ENCODE measurements at regions not wholly inside any gene's neighbourhood (a gene's known extent, or its start where the extent isn't known, plus 50 kb on each side); places are given as distances from the start of the nearest gene placed in this dataset.
"Not testable (repeated sequence)": the region's sequence is repeated elsewhere in the genome, so short reads cannot be mapped to it uniquely, and the experiment has no call there.

- Histone ChIP-seq H3K36me3 (ENCODE audit: control insufficient read depth, insufficient read depth, low read length) (no peaks in the 10 kb centered on the region), H3K4me3 (replicated peaks in 1 of 4; ENCODE audit: control extremely low read depth in 1 of 4, insufficient read depth in 1 of 4, low read depth in 3 of 4, low read length in 4 of 4) (no peak overlapping the region), H3K4me1 (ENCODE audit: control insufficient read depth, extremely low read depth, insufficient read depth, low read length) (no peaks in the 10 kb centered on the region), H3K27ac (ENCODE audit: insufficient read depth, low read length) (no peak overlapping the region), H3K27me3 (ENCODE audit: control insufficient read depth, insufficient read depth, low read length) (no peaks in the 10 kb centered on the region), H4K20me1 (ENCODE audit: control insufficient read depth, extremely low read depth, insufficient read depth, low read length) (no peaks in the 10 kb centered on the region), H3K79me2 (ENCODE audit: control insufficient read depth, insufficient read depth, low read length) (no peaks in the 10 kb centered on the region), H3K4me2 (ENCODE audit: extremely low read depth, insufficient read depth, low read length) (no peak overlapping the region), H3K9me3 (ENCODE audit: control insufficient read depth, insufficient read depth, low read depth, low read length) (no peaks in the 10 kb centered on the region), H3K9ac (ENCODE audit: insufficient read depth, low read length) (no peak overlapping the region), H2AFZ (ENCODE audit: low read length) (no peak overlapping the region)
- TF ChIP-seq EZH2 (IDR thresholded peaks at IDR 0.05; ENCODE audit: low read length, missing control alignments) = no peak
- TF ChIP-seq, protein P1, sequence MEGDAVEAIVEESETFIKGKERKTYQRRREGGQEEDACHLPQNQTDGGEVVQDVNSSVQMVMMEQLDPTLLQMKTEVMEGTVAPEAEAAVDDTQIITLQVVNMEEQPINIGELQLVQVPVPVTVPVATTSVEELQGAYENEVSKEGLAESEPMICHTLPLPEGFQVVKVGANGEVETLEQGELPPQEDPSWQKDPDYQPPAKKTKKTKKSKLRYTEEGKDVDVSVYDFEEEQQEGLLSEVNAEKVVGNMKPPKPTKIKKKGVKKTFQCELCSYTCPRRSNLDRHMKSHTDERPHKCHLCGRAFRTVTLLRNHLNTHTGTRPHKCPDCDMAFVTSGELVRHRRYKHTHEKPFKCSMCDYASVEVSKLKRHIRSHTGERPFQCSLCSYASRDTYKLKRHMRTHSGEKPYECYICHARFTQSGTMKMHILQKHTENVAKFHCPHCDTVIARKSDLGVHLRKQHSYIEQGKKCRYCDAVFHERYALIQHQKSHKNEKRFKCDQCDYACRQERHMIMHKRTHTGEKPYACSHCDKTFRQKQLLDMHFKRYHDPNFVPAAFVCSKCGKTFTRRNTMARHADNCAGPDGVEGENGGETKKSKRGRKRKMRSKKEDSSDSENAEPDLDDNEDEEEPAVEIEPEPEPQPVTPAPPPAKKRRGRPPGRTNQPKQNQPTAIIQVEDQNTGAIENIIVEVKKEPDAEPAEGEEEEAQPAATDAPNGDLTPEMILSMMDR (conservative IDR thresholded peaks at IDR 0.05 in 1 of 2, IDR thresholded peaks at IDR 0.05 in 1 of 2; ENCODE audit: low read depth in 1 of 2, low read length in 2 of 2) = no peak
- no peak for DNase-seq (ENCODE audit: low read depth in 2 of 2)
These were observed 341.2 kb upstream of the IRX2 start for GRCh38 chr5:3092664-3093063.

GRCh38 chr5:3092211-3092610 is 340.7 kb upstream of the IRX2 start:
- TF ChIP-seq, protein P1 (conservative IDR thresholded peaks at IDR 0.05 in 1 of 2, IDR thresholded peaks at IDR 0.05 in 1 of 2; ENCODE audit: low read depth in 1 of 2, low read length in 2 of 2) = no peak
- no peak for TF ChIP-seq EZH2 (IDR thresholded peaks at IDR 0.05; ENCODE audit: low read length, missing control alignments)
- no peaks in the 10 kb centered on the region for H3K27me3 ChIP-seq (ENCODE audit: control insufficient read depth, insufficient read depth, low read length)

DNA sequence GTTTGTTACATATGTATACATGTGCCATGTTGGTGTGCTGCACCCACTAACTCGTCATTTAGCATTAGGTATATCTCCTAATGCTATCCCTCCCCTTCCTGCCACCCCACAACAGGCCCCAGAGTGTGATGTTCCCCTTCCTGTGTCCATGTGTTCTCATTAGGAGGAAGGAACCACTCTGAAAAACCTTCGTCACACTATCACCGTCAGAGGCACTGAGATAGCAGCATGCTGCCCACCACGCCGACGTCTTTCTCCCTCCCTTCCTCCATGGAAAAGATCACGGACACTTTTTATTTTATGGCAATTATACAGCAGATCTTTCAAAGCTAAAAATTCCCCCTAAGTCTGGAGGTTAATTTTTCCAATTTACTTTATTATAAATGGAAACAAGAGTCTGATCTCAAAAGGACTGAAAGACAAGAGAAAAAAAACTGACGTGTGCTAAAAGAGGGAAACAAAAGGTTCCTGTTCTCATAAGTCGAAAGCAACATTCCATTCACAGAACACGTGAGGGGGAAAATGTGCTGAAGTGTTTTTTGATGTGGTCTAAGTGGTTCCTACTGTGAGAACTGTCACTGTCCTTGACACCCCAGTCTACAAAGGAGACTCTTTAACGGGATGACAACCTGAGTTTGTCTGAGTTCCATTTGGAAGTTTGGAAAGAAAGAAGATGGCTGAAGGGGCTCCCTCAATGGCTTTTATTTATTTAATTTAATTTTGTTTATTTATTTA is 339.7 kb upstream of the IRX2 start:
- DNase-seq (ENCODE audit: low read depth in 2 of 2) = no peak
- Histone ChIP-seq H3K4me1 (ENCODE audit: control insufficient read depth, extremely low read depth, insufficient read depth, low read length) (no peaks in the 10 kb centered on the region), H2AFZ (ENCODE audit: low read length) (no peak overlapping the region), H3K36me3 (ENCODE audit: control insufficient read depth, insufficient read depth, low read length) (no peaks in the 10 kb centered on the region), H4K20me1 (ENCODE audit: control insufficient read depth, extremely low read depth, insufficient read depth, low read length) (no peaks in the 10 kb centered on the region), H3K9ac (ENCODE audit: insufficient read depth, low read length) (no peak overlapping the region), H3K79me2 (ENCODE audit: control insufficient read depth, insufficient read depth, low read length) (no peaks in the 10 kb centered on the region), H3K4me3 (replicated peaks in 1 of 4; ENCODE audit: control extremely low read depth in 1 of 4, insufficient read depth in 1 of 4, low read depth in 3 of 4, low read length in 4 of 4) (no peak overlapping the region), H3K9me3 (ENCODE audit: control insufficient read depth, insufficient read depth, low read depth, low read length) (no peaks in the 10 kb centered on the region), H3K4me2 (ENCODE audit: extremely low read depth, insufficient read depth, low read length) (no peak overlapping the region), H3K27me3 (ENCODE audit: control insufficient read depth, insufficient read depth, low read length) (no peaks in the 10 kb centered on the region), H3K27ac (ENCODE audit: insufficient read depth, low read length) (no peak overlapping the region)
- TF ChIP-seq EZH2 (IDR thresholded peaks at IDR 0.05; ENCODE audit: low read length, missing control alignments) = no peak
- TF ChIP-seq, protein P1 (conservative IDR thresholded peaks at IDR 0.05 in 1 of 2, IDR thresholded peaks at IDR 0.05 in 1 of 2; ENCODE audit: low read depth in 1 of 2, low read length in 2 of 2) = no peak

More at GRCh38 chr5:3092211-3092610, 340.7 kb upstream of the IRX2 start:
- no peaks in the 10 kb centered on the region for H3K36me3 ChIP-seq (ENCODE audit: control insufficient read depth, insufficient read depth, low read length)
- H3K9ac ChIP-seq (ENCODE audit: insufficient read depth, low read length) = no peak overlapping the region
- no peak overlapping the region for H3K4me3 ChIP-seq (replicated peaks in 1 of 4; ENCODE audit: control extremely low read depth in 1 of 4, insufficient read depth in 1 of 4, low read depth in 3 of 4, low read length in 4 of 4)
- no peaks in the 10 kb centered on the region for H3K4me1 ChIP-seq (ENCODE audit: control insufficient read depth, extremely low read depth, insufficient read depth, low read length)
- no peaks in the 10 kb centered on the region for H3K79me2 ChIP-seq (ENCODE audit: control insufficient read depth, insufficient read depth, low read length)
- H3K27ac ChIP-seq (ENCODE audit: insufficient read depth, low read length) = no peak overlapping the region
- no peak overlapping the region for H3K4me2 ChIP-seq (ENCODE audit: extremely low read depth, insufficient read depth, low read length)
- no peaks in the 10 kb centered on the region for H3K9me3 ChIP-seq (ENCODE audit: control insufficient read depth, insufficient read depth, low read depth, low read length)
- no peak for DNase-seq (ENCODE audit: low read depth in 2 of 2)
- no peaks in the 10 kb centered on the region for H4K20me1 ChIP-seq (ENCODE audit: control insufficient read depth, extremely low read depth, insufficient read depth, low read length)
- no peak overlapping the region for H2AFZ ChIP-seq (ENCODE audit: low read length)

GRCh38 chr5:3090305-3090704 is 338.8 kb upstream of the IRX2 start:
- DNase-seq (ENCODE audit: low read depth in 2 of 2); H3K27me3 ChIP-seq (ENCODE audit: control insufficient read depth, insufficient read depth, low read length); H3K27ac ChIP-seq (ENCODE audit: insufficient read depth, low read length); H3K4me3 ChIP-seq (replicated peaks in 1 of 4; ENCODE audit: control extremely low read depth in 1 of 4, insufficient read depth in 1 of 4, low read depth in 3 of 4, low read length in 4 of 4); H3K9ac ChIP-seq (ENCODE audit: insufficient read depth, low read length); H3K4me1 ChIP-seq (ENCODE audit: control insufficient read depth, extremely low read depth, insufficient read depth, low read length); H4K20me1 ChIP-seq (ENCODE audit: control insufficient read depth, extremely low read depth, insufficient read depth, low read length); H3K79me2 ChIP-seq (ENCODE audit: control insufficient read depth, insufficient read depth, low read length); H3K9me3 ChIP-seq (ENCODE audit: control insufficient read depth, insufficient read depth, low read depth, low read length); H3K36me3 ChIP-seq (ENCODE audit: control insufficient read depth, insufficient read depth, low read length); H2AFZ ChIP-seq (ENCODE audit: low read length); H3K4me2 ChIP-seq (ENCODE audit: extremely low read depth, insufficient read depth, low read length): not testable (repeated sequence)
